Esophagus mucosa (tissue), 1 donor: ENCODE measurements at regions not wholly inside any gene's neighbourhood (a gene's known extent, or its start where the extent isn't known, plus 50 kb on each side); places are given as distances from the start of the nearest gene placed in this dataset.
A peak's percentile ranks its signal among the peaks of the same experiment; 100 is the strongest.

Experiments used
- ATAC-seq: fragments of 200-7000 bp; cut with Tn5 transposase; one replicate; pipeline ENCODE4 v1.9.1; 2020
- donor health status: DM: yes; HTN: yes; CAD: no.

GRCh38 chr10:120983721-120984120 lies 132.6 kb downstream of the WDR11 start:
- no peak for ATAC-seq

DNA sequence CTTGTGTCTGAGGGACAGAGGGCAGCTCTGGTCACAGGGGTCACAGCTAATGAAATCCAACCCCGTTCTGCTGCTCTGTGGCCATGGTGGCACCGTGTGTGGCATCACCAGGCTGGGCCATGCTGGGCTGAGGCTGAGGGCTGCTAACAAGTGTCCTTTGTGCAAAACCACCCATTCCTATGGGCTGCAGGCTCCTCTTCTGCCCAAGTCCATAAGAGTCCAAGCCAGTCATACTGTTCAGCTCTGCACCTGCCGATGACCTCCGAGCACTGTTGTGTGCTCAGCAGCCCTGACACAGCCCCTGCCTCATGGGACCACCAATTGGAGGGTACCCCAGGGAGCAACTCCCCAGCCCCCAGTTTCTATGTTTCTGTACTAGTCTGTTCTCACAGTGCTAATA lies 133.1 kb downstream of the WDR11 start:
- no peak for ATAC-seq

DNA sequence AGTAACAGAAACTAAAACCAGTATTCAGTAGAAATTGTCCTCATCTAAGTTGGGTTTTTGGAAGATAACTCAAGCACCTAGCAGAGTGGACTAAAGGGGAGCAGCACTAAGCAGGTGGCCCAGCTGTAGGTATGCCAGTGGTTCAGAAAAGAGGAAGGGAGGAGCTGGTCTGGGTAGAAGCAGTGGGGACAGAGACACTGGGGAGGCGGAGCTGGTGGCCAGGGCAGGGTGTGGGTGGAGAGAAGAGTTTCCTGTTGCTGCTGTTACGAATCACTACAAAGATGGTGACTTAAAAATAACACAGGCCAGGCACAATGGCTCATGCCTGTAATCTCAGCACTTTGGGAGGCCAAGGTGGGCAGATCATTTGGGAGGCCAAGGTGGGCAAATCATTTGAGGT lies 136.2 kb downstream of the WDR11 start:
- peak; percentile 39 for ATAC-seq

GRCh38 chr10:120988751-120989150 lies 137.6 kb downstream of the WDR11 start:
- no peak for ATAC-seq

DNA sequence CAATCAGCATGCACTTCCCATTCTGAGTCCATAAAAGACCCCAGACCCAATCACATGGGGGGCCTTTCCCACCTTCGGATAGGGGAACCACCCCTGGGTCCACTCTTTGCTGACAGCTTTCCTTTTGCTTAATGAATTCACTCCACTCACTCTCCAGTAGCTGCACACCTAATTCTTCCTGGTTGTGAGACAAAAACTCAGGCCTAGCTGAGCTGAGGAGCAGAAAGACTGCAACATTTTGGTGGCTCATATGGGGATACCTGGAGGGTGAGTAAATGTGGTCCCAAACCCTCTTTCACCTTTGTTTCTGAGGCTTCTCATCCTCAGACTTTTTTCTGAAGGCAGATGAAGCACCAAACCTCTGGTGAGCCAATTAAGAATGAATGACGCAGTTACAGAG lies 138.1 kb downstream of the WDR11 start:
- no peak for ATAC-seq

DNA sequence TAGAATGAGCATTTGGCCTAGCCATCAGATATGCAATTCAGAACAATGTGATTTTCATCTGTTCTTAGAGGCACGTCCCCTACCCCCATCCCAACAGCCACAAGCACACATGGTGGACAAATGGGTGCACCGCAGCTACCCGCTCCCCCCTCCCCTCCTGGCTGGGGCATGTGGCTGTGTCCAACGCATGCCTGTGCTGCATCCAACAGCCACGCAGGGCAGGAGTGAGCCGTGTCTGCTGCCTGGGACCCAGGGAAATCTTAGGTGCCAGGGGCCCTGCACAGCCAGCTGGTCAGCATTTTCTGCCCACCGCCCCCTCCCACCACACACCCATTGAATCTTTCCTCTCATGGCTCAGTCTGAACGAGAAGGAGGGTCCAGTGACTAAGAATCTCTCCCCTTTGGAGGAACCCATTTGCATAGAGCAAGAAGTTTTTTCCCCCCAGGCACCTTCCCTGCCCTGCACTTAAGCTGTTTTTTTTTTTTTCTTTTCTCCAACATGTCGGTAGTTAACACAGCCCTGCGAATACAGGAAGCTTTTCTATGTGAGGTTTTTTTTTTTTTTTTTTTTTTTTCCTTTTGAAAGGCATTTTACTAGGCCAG lies 138.9 kb downstream of the WDR11 start:
- no peak for ATAC-seq

GRCh38 chr10:120990831-120991230 lies 139.7 kb downstream of the WDR11 start:
- no peak for ATAC-seq

GRCh38 chr10:120993089-120993488 lies 141.9 kb downstream of the WDR11 start:
- no peak for ATAC-seq

GRCh38 chr10:120995768-120996167 lies 144.6 kb downstream of the WDR11 start:
- no peak for ATAC-seq

DNA sequence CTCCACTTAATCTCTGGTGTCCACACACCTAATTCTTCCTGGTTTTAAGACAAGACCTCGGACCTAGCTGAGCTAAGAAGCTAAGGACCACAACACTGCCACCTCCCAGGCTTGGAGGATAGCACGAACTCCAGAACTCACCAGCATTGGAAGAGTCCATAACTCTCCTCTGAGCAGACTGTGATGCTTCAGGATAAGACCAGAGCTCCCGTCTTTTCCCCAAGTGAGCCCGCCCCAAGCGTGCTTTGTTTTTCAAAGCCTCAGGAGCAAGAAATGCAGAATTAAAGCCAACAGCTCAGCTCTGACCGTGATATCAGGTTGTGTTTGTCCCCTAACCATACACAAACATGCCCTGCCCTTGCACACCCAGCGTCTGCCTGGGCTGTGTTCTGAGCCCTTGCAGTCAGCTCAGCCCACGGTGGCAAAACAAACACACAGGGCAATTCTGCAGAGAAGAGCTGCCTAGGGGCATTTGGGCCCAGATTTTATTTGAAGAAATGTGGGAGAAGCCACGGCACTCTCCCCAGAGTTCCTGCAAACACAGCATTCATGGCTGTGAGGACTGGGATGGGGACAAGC lies 145.4 kb downstream of the WDR11 start:
- no peak for ATAC-seq

DNA sequence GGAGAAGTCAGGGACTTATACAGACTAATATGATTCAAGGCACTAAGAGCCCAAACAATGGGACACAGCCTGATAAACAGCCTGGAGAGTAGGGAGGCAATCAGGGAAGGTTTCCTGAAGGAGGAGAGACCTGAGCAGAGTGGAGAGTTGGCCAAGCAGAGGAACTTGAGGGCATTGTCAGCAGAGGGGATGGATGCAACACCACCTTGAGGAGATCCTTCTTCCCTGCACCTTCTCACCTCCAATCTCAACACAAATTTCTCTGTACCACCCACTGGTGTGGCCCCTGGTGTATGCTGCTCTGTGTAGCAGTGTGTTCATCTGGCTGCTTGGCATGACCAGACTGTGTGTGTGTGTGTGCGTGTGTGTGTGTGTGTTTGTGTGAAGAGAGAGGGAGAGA lies 146.2 kb downstream of the WDR11 start:
- ATAC-seq: no peak

- ATAC-seq: no peak
Measured at GRCh38 chr10:120997756-120998155, 146.6 kb downstream of the WDR11 start.

- no peak for ATAC-seq
Measured at GRCh38 chr10:120998251-120998650, 147.1 kb downstream of the WDR11 start.

DNA sequence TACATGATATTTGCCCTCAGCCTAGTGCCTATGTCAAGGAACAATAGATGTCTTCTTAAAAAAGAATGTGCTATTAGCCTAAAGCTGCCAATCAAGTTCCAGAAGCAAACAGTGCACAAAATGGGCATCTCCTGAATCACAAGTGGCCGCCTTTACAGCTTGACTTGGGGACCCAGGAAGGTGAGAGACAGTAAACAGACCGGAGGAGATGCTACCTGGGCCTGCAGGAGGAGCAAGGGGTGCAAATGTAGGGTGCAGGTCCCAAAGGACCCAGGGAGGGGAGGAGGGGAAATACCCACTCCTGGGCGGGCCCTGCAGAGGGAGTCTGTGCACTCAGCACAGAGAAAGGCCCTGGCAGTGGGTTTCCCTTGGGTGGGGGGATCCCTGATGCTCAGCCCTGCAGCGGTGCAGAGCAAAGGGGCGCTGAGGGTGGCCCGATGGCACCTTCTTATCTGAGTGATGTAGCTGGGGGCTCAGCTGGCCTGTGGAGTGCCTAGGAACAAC lies 147.7 kb downstream of the WDR11 start:
- no peak for ATAC-seq

- no peak for ATAC-seq
Measured at GRCh38 chr10:120999868-121000267, 148.7 kb downstream of the WDR11 start.

DNA sequence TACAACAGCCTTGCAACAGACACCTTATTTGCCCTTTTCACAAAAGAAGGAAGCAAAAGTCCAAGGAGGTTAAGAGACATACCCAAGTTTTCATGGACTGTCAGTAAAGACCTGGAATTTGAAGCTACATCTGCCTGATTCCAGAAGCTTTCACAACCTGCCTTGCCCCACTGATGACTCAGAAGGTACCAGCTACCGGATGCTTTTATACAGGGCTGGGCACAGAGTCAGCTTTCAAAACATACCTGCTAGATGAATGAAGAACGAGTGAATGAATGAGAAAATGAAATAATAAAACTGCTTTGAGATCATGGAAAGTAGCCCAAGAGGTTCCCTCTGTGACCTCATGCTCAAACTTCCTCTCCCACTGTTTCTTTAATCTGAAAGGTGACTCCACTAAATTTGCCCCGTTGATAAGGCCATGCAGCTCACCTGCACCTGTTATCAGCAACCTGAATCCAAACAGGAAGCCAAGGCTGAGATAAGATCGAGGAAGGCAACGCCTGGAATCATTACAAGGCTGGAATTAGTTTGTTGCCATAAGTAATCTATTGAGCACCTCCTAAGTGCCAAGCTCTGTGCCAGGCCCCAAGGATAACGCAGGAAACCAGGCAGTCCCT lies 151.5 kb downstream of the WDR11 start:
- ATAC-seq: peak; percentile 86

GRCh38 chr10:121005948-121006587 lies 154.9 kb downstream of the WDR11 start:
- no peak for ATAC-seq

GRCh38 chr10:121007264-121007663 lies 156.1 kb downstream of the WDR11 start:
- no peak for ATAC-seq

GRCh38 chr10:121015916-121016315 lies 164.8 kb downstream of the WDR11 start:
- ATAC-seq: no peak

DNA sequence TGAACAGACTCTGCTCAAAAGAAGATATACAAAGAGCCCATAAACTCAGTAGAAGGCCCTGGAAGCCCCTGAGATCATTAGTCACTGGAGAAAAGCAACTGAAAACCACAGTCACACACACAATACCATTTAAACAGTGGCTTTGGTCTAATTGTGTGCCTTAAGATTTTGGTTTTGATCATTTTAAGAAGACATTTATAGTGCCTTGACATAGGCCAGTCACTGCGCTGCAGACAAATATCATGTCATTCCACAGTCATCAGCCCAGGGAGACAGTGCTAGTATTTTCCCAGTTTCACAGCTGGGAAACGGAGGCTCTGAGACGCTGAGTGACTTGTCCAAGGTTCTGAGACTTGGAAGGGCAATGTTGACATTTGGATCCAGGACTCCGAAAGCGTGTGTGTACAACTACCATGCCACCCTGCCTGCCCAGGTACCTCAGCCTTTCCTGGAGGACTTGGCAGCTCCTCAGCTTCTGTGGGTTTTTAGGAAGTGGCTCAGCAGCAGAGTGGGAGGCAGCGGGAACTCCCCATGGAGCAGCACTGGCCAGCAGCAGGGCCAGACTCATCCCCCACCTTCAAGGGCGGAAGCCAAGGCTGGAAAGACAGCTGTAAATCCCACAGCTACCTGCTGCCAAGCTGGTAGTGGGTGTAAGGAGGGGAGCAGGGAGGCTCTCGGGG lies 173.9 kb downstream of the WDR11 start:
- no peak for ATAC-seq

- ATAC-seq: no peak
Measured at GRCh38 chr10:121025731-121026130, 174.6 kb downstream of the WDR11 start.

DNA sequence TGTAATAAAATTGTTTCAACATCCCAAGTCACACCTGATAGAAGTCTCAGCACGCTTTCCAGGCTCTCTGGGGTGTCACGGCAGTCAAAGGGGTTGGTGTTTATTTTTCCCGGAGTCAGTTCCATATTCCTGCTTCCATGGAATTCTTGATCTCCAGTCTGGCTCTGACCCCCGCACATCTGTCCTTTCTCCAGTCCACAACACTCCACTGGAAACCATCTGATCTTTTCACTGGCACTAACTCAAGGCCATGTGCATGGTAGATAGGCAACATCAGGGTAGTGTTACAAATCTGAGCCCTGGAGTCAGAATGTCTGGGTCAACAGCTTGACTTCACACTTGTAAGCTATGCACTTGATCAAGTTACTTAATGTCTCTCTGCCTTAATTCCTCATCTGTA lies 176.2 kb downstream of the WDR11 start:
- ATAC-seq: no peak

GRCh38 chr10:121032460-121032859 lies 181.3 kb downstream of the WDR11 start:
- ATAC-seq: no peak
